Fibroblast of skin of scalp (primary cell): ENCODE measurements at regions not wholly inside any gene's neighbourhood (a gene's known extent, or its start where the extent isn't known, plus 50 kb on each side); places are given as distances from the start of the nearest gene placed in this dataset.
A peak's percentile ranks its signal among the peaks of the same experiment; 100 is the strongest.
"Not testable (repeated sequence)": the region's sequence is repeated elsewhere in the genome, so short reads cannot be mapped to it uniquely, and the experiment has no call there.

Experiments
- DNase-seq: peaks from one replicate; pipeline ENCODE4 v3.0.0-alpha.2; 2013

GRCh38 chr12:3421191-3421978 is 69.6 kb upstream of the PRMT8 start:
- no peak for DNase-seq

- not testable (repeated sequence) for DNase-seq
Measured at GRCh38 chr12:3424796-3425195, 66.2 kb upstream of the PRMT8 start.

DNA sequence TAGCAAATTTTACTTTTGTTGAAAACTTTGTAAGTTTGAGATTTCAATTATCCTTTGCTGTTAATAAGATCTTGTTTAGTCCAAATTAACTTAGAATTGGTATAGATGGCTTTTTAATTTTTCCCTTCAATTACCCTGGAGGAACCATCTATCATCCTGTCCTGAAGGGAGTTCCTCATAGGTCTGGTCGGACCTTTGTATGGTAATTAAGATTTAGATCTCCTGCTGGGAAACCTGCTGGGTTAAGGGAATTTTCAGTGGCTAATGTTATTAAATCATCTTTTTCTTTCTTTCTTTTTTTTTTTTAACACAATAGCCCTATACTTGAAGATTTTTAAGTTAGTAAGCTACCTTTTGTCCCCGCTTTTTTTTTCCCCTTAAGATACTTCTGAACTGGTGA is 63.0 kb upstream of the PRMT8 start:
- no peak for DNase-seq

GRCh38 chr12:3428631-3429030 is 62.4 kb upstream of the PRMT8 start:
- no peak for DNase-seq

DNA sequence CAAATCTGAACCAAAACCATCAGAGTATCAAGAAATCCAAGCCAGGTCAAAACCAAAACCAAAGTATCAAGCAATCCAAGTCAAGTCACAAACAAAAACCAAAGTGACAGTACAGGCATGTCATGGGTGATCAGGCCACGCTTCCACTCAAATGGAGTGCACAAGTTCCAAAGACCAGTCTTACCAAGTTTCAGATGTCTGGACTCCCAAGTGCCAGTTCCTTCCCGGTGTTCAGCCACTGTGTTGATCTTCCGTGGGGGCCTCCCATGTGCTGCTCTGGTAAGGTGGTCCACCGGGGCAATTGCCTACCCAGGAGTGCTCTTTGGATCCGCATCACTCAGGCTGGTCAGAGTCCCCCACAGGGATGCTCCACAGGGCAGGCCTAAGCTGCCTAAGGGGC is 61.5 kb upstream of the PRMT8 start:
- not testable (repeated sequence) for DNase-seq

DNA sequence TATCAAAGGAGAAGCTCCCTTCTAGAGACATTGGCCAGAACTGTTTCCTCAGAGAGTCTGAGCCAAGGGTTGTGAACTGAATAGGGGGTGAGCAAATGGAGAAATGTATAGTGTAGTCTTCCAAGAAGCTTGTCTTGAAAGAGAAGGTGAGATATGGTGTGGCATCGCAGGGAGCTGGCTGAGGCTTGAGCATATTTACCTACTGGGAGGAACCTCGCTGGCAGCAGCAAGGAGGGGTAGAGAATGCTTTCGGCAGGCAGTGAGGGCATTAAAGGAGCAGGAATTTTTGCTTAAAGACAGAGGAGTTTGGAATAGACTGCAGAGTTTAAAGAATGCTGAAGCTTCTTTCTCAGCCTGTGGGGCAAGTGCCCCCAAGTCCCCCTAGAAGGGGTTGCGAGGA is 59.3 kb upstream of the PRMT8 start:
- no peak for DNase-seq

- DNase-seq = no peak
Measured at GRCh38 chr12:3432176-3432742, 58.7 kb upstream of the PRMT8 start.

- DNase-seq = no peak
Measured at GRCh38 chr12:3432868-3433267, 58.1 kb upstream of the PRMT8 start.

DNA sequence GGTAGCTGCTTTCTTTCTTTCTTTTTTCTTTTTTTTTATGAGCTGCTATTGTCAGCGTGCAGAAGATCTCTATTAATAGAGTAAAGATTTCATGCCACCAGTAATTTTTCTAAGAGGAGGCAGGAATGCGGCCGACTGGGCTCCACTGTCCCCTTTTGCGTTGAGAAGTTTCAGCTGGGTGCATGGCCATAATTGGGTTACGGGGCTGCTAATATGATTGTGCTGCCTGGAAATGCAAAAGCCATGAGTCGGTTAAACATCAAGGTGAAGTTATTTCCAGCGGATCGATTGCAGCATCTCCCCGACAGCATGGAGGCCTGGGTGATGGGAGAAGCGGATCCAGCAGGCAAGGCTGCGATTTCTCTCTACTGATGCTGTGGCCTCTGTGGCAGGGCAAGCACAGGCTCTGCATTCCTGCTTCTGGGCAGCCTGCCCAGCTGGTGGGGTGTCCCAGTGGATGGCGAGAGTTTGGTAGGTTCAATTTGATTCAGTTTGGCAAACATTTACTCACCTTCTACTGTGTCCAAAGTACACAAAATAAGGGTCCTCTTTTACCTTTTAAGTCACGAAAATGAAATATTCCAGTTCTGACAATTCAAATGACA is 54.4 kb upstream of the PRMT8 start:
- DNase-seq = peak; percentile 13

GRCh38 chr12:3437986-3438385 is 53.0 kb upstream of the PRMT8 start:
- DNase-seq = no peak

GRCh38 chr12:3438401-3438800 is 52.6 kb upstream of the PRMT8 start:
- DNase-seq = no peak
